ENCODE measurements at regions not wholly inside any gene's neighbourhood (a gene's known extent, or its start where the extent isn't known, plus 50 kb on each side); places are given as distances from the start of the nearest gene placed in this dataset.

DNA sequence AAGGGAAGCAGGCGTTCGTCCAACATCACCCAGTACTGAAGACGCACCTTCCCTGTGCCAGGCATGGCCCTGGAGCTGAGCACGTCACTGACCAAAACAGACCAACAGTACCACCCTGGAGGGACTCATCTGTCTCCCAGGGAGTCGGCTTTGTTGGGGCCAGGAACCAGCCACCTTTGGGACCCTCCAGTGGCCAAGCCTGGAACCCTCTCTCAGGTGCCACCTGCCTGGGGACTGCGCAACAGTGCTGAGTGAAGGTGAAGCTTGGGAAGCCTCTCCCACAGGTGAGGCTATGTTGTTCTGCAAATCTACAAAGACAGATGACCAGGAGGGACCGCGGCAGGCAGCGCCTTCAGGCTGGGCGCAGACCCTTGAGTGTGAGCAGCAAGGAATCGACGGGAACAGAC lies 91.4 kb upstream of the OTOS start:
- peaks cover 9% of the 10 kb centered on the region for H3K9me3 ChIP-seq (replicated peaks; ENCODE audit: low read length)
- no peak overlapping the region for H3K4me2 ChIP-seq (ENCODE audit: low read length)
- peaks cover 10% of the 10 kb centered on the region for H3K4me1 ChIP-seq (ENCODE audit: control insufficient read depth, insufficient read depth, low read length)
- no peaks in the 10 kb centered on the region for H3K36me3 ChIP-seq (ENCODE audit: insufficient read depth, low read length)
- H3K4me3 ChIP-seq (ENCODE audit: low read length) = no peak overlapping the region
- H3K27me3 ChIP-seq (ENCODE audit: control insufficient read depth, insufficient read depth, low read length) = no peaks in the 10 kb centered on the region
- H3K9ac ChIP-seq (ENCODE audit: low read depth, low read length) = no peak overlapping the region

GRCh38 chr2:240232264-240232915 lies 91.9 kb upstream of the OTOS start:
- H3K4me3 ChIP-seq (ENCODE audit: low read length) = no peak overlapping the region
- H3K36me3 ChIP-seq (ENCODE audit: insufficient read depth, low read length) = no peaks in the 10 kb centered on the region
- peaks cover 9% of the 10 kb centered on the region for H3K9me3 ChIP-seq (replicated peaks; ENCODE audit: low read length)
- no peak overlapping the region for H3K9ac ChIP-seq (ENCODE audit: low read depth, low read length)
- no peaks in the 10 kb centered on the region for H3K27me3 ChIP-seq (ENCODE audit: control insufficient read depth, insufficient read depth, low read length)
- no peak overlapping the region for H3K4me2 ChIP-seq (ENCODE audit: low read length)
- H3K4me1 ChIP-seq (ENCODE audit: control insufficient read depth, insufficient read depth, low read length) = peaks cover 11% of the 10 kb centered on the region

DNA sequence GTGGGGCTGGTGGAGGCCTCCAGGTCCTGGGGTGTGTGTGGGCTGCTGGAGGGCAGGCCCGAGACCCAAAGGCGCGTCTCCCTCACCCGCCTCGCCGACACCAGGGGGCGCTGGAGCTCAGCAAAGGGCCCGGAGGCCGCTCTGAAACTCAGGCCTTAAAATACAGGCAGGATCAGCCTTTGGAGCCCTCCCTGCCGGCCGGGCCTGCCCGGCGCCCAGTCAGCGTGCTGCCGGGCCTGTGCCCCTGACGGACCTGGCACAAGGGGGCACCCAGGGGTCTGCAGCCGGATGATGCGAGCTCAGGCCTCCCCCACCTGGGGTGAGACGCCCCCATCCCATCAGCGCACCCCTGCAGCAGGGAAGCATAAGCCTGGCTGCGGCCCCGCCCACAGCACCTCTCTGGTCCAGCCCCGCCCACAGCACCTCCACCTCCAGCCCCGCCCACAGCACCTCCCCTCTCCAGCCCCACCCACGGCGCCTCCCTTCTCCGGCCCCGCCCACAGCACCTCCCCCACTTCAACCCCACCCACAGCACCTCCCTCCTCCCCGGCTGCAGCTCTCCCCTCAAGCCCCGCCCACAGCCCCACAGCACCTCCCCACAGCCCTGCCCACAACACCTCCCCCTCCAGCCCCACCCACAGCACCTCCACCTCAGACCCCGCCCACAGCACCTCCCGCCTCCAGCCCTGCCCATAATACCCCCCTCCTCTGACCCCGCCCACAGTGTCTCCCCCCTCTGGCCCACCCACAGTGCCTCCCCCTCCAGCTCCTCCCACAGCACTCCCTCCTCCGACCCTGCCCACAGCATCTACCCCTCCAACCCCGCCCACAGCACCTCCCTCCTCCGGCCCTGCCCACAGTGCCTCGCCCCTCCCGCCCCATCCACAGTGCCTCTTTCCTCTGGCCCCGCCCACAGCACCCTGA lies 92.8 kb upstream of the OTOS start:
- Histone ChIP-seq H3K9me3 (replicated peaks; ENCODE audit: low read length) (peaks cover 9% of the 10 kb centered on the region), H3K4me2 (ENCODE audit: low read length) (peak overlapping the region; percentile 91), H3K27me3 (ENCODE audit: control insufficient read depth, insufficient read depth, low read length) (no peaks in the 10 kb centered on the region), H3K4me1 (ENCODE audit: control insufficient read depth, insufficient read depth, low read length) (peaks cover 19% of the 10 kb centered on the region), H3K9ac (ENCODE audit: low read depth, low read length) (no peak overlapping the region), H3K4me3 (ENCODE audit: low read length) (peak overlapping the region; percentile 64), H3K36me3 (ENCODE audit: insufficient read depth, low read length) (no peaks in the 10 kb centered on the region)

DNA sequence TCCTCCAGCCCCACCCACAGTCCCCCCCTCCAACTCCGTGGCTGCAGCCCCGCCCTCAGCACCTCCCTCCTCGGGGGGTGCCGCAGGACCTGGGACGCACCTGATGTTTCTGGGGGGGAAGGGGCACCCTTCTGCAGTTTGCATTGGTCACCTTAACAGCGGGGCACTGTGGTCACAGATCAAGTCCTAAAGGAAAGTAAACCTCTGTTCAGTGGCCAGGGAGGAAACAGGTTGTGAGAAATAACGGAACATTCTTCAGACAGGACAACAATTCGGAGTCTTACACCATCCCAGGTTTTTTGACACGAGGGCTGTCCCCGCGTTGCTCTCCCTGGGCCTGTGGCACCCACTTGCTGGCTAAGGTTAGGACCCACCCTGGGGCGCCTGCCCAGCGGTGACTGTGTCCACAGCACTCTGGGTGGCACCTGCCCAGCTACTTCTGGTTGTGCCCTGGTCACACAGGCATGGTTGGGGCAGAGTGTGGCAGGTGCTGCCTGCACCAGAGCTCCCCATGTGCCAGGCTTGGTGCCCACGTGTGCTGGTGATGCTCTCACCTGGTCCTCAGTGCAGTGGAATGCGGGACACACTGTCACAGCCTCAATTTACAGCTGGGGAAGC lies 93.5 kb upstream of the OTOS start:
- Histone ChIP-seq H3K9me3 (replicated peaks; ENCODE audit: low read length) (peaks cover 6% of the 10 kb centered on the region), H3K4me1 (ENCODE audit: control insufficient read depth, insufficient read depth, low read length) (peaks cover 24% of the 10 kb centered on the region), H3K4me3 (ENCODE audit: low read length) (no peak overlapping the region), H3K4me2 (ENCODE audit: low read length) (no peak overlapping the region), H3K36me3 (ENCODE audit: insufficient read depth, low read length) (no peaks in the 10 kb centered on the region), H3K9ac (ENCODE audit: low read depth, low read length) (no peak overlapping the region), H3K27me3 (ENCODE audit: control insufficient read depth, insufficient read depth, low read length) (no peaks in the 10 kb centered on the region)

DNA sequence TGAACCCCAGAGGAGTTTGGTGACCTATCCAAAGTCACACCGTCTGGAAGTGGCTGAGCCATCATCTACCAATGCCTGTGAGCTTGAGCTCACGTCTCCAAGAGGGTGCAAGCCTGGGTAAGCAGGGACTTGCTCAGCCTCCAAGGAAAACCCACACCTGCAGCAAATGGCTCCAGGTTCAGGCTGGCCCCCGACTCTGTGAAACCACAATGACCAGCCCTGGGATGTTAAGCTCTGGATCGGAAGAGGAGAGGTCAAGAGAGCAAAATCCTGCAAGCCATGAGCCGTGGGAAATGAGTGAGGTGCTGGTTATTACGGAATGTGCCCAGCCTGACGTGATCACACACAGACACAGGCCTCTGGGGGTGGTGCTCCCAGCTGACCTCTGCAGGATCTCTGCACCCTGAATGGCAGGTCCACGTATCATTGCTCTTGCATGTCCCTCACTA lies 94.1 kb upstream of the OTOS start:
- Histone ChIP-seq H3K9ac (ENCODE audit: low read depth, low read length) (no peak overlapping the region), H3K36me3 (ENCODE audit: insufficient read depth, low read length) (no peaks in the 10 kb centered on the region), H3K4me1 (ENCODE audit: control insufficient read depth, insufficient read depth, low read length) (peaks cover 24% of the 10 kb centered on the region), H3K4me3 (ENCODE audit: low read length) (no peak overlapping the region), H3K4me2 (ENCODE audit: low read length) (no peak overlapping the region), H3K27me3 (ENCODE audit: control insufficient read depth, insufficient read depth, low read length) (no peaks in the 10 kb centered on the region), H3K9me3 (replicated peaks; ENCODE audit: low read length) (peaks cover under 1% of the 10 kb centered on the region)

GRCh38 chr2:240235149-240235803 lies 94.8 kb upstream of the OTOS start:
- Histone ChIP-seq H3K4me1 (ENCODE audit: control insufficient read depth, insufficient read depth, low read length) (peaks cover 24% of the 10 kb centered on the region), H3K36me3 (ENCODE audit: insufficient read depth, low read length) (no peaks in the 10 kb centered on the region), H3K4me2 (ENCODE audit: low read length) (no peak overlapping the region), H3K27me3 (ENCODE audit: control insufficient read depth, insufficient read depth, low read length) (no peaks in the 10 kb centered on the region), H3K9me3 (replicated peaks; ENCODE audit: low read length) (no peaks in the 10 kb centered on the region), H3K4me3 (ENCODE audit: low read length) (no peak overlapping the region), H3K9ac (ENCODE audit: low read depth, low read length) (no peak overlapping the region)

- Histone ChIP-seq H3K9ac (ENCODE audit: low read depth, low read length) (no peak overlapping the region), H3K36me3 (ENCODE audit: insufficient read depth, low read length) (no peaks in the 10 kb centered on the region), H3K9me3 (replicated peaks; ENCODE audit: low read length) (no peaks in the 10 kb centered on the region), H3K4me3 (ENCODE audit: low read length) (no peak overlapping the region), H3K4me1 (ENCODE audit: control insufficient read depth, insufficient read depth, low read length) (peaks cover 24% of the 10 kb centered on the region), H3K4me2 (ENCODE audit: low read length) (no peak overlapping the region), H3K27me3 (ENCODE audit: control insufficient read depth, insufficient read depth, low read length) (no peaks in the 10 kb centered on the region)
Observed at GRCh38 chr2:240235811-240236210, 95.4 kb upstream of the OTOS start.

DNA sequence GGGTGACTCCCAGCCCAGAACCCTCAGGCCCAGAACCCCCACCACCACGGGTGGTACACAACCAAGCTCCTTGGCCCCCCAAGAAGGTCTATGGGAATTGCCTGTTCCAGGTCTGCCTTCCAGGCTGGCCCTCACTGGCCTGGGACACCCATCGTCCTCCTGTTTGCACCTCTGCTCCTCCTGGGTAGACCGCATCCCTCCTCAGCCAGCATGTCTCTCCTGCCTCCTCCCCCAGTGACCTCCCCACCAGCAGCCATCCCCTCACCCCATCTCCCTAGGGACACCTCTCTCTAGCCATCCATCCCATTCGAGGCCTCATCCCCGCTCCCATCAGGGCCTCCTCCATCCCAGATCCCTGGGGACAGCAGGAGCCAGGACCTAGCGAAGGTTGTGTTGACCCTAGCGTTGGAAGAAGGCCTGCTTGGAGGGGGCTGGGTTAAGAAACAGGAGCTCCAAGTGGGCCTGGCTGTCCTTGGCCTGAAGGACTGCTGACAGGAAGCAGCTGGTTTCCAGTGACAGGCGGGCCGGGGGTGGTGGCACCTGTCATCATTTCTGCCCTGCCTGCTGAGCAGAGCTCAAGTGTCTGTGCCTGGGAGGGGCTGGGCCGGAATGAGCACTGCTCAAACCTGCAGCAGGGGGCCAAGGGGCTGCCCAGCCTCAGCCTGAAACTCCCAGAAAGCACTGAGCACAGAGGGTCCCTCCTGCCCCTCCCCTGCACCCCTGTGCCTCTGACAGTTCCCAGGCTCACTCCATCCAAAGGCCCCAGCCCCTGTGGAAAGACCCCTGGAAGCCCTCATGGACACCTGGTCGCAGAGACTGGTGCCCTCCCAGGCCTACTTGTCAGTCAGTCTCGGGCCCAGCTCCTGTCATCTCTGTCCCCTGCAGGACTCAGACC lies 96.0 kb upstream of the OTOS start:
- no peaks in the 10 kb centered on the region for H3K27me3 ChIP-seq (ENCODE audit: control insufficient read depth, insufficient read depth, low read length)
- no peaks in the 10 kb centered on the region for H3K36me3 ChIP-seq (ENCODE audit: insufficient read depth, low read length)
- H3K4me3 ChIP-seq (ENCODE audit: low read length) = no peak overlapping the region
- H3K9ac ChIP-seq (ENCODE audit: low read depth, low read length) = no peak overlapping the region
- no peaks in the 10 kb centered on the region for H3K9me3 ChIP-seq (replicated peaks; ENCODE audit: low read length)
- no peak overlapping the region for H3K4me2 ChIP-seq (ENCODE audit: low read length)
- peaks cover 24% of the 10 kb centered on the region for H3K4me1 ChIP-seq (ENCODE audit: control insufficient read depth, insufficient read depth, low read length)

- no peaks in the 10 kb centered on the region for H3K36me3 ChIP-seq (ENCODE audit: insufficient read depth, low read length)
- peak overlapping the region; percentile 47 for H3K4me2 ChIP-seq (ENCODE audit: low read length)
- no peak overlapping the region for H3K9ac ChIP-seq (ENCODE audit: low read depth, low read length)
- no peaks in the 10 kb centered on the region for H3K9me3 ChIP-seq (replicated peaks; ENCODE audit: low read length)
- H3K4me3 ChIP-seq (ENCODE audit: low read length) = no peak overlapping the region
- H3K27me3 ChIP-seq (ENCODE audit: control insufficient read depth, insufficient read depth, low read length) = no peaks in the 10 kb centered on the region
- H3K4me1 ChIP-seq (ENCODE audit: control insufficient read depth, insufficient read depth, low read length) = peaks cover 24% of the 10 kb centered on the region
Observed at GRCh38 chr2:240237609-240238174, 97.2 kb upstream of the OTOS start.

GRCh38 chr2:240238201-240238600 lies 97.7 kb upstream of the OTOS start:
- H3K4me2 ChIP-seq (ENCODE audit: low read length) = no peak overlapping the region
- H3K9ac ChIP-seq (ENCODE audit: low read depth, low read length) = no peak overlapping the region
- no peaks in the 10 kb centered on the region for H3K27me3 ChIP-seq (ENCODE audit: control insufficient read depth, insufficient read depth, low read length)
- no peak overlapping the region for H3K4me3 ChIP-seq (ENCODE audit: low read length)
- H3K9me3 ChIP-seq (replicated peaks; ENCODE audit: low read length) = no peaks in the 10 kb centered on the region
- H3K4me1 ChIP-seq (ENCODE audit: control insufficient read depth, insufficient read depth, low read length) = peaks cover 24% of the 10 kb centered on the region
- no peaks in the 10 kb centered on the region for H3K36me3 ChIP-seq (ENCODE audit: insufficient read depth, low read length)

Data from skeletal muscle satellite cell (primary cell).